ENCODE measurements at regions not wholly inside any gene's neighbourhood (a gene's known extent, or its start where the extent isn't known, plus 50 kb on each side); places are given as distances from the start of the nearest gene placed in this dataset.
"Not testable (repeated sequence)": the region's sequence is repeated elsewhere in the genome, so short reads cannot be mapped to it uniquely, and the experiment has no call there.

- H3K27ac Mint-ChIP-seq, result no peak overlapping the region
Measured at GRCh38 chr6:37766717-37767116, 52.8 kb upstream of the ZFAND3 start.

GRCh38 chr6:37765182-37765775 is 54.2 kb upstream of the ZFAND3 start:
- Mint-ChIP-seq H3K27ac (no peak overlapping the region), H3K27me3 (peaks cover 54% of the 10 kb centered on the region), H3K4me3 (no peak overlapping the region), H3K36me3 (ENCODE audit: low read depth) (peaks cover 4% of the 10 kb centered on the region), H3K4me1 (peaks cover 2% of the 10 kb centered on the region)
- ATAC-seq (no peak), DNase-seq (no peak)
- H3K9me3 ChIP-seq (ENCODE audit: control insufficient read depth, low read length, poor library complexity, severe bottlenecking), result no peaks in the 10 kb centered on the region

More at GRCh38 chr6:37766717-37767116, 52.8 kb upstream of the ZFAND3 start:
- ATAC-seq (no peak), DNase-seq (no peak)
- Mint-ChIP-seq H3K27me3 (peaks cover 44% of the 10 kb centered on the region), H3K4me3 (no peak overlapping the region), H3K36me3 (ENCODE audit: low read depth) (peaks cover 4% of the 10 kb centered on the region), H3K4me1 (no peaks in the 10 kb centered on the region)
- no peaks in the 10 kb centered on the region for H3K9me3 ChIP-seq (ENCODE audit: control insufficient read depth, low read length, poor library complexity, severe bottlenecking)

GRCh38 chr6:37763413-37763812 is 56.1 kb upstream of the ZFAND3 start:
- Mint-ChIP-seq H3K27me3 (peaks cover 48% of the 10 kb centered on the region), H3K4me3 (no peak overlapping the region), H3K4me1 (peaks cover 5% of the 10 kb centered on the region), H3K27ac (no peak overlapping the region), H3K36me3 (ENCODE audit: low read depth) (no peaks in the 10 kb centered on the region)
- ATAC-seq (no peak), DNase-seq (no peak)
- H3K9me3 ChIP-seq (ENCODE audit: control insufficient read depth, low read length, poor library complexity, severe bottlenecking), result no peaks in the 10 kb centered on the region

GRCh38 chr6:37762806-37763205 is 56.7 kb upstream of the ZFAND3 start:
- H3K27ac Mint-ChIP-seq, result no peak overlapping the region

GRCh38 chr6:37761554-37762271 is 57.8 kb upstream of the ZFAND3 start:
- peaks cover 40% of the 10 kb centered on the region for H3K27me3 Mint-ChIP-seq
- no peaks in the 10 kb centered on the region for H3K36me3 Mint-ChIP-seq (ENCODE audit: low read depth)
- H3K4me3 Mint-ChIP-seq, result no peak overlapping the region
- no peak overlapping the region for H3K27ac Mint-ChIP-seq
- DNase-seq, result no peak
- ATAC-seq, result no peak
- H3K9me3 ChIP-seq (ENCODE audit: control insufficient read depth, low read length, poor library complexity, severe bottlenecking), result no peaks in the 10 kb centered on the region
- peaks cover 5% of the 10 kb centered on the region for H3K4me1 Mint-ChIP-seq

More at GRCh38 chr6:37762806-37763205, 56.7 kb upstream of the ZFAND3 start:
- Mint-ChIP-seq H3K27me3 (peaks cover 46% of the 10 kb centered on the region), H3K4me3 (no peak overlapping the region), H3K36me3 (ENCODE audit: low read depth) (no peaks in the 10 kb centered on the region), H3K4me1 (peaks cover 5% of the 10 kb centered on the region)
- no peak for DNase-seq
- H3K9me3 ChIP-seq (ENCODE audit: control insufficient read depth, low read length, poor library complexity, severe bottlenecking), result no peaks in the 10 kb centered on the region
- no peak for ATAC-seq

- DNase-seq (no peak), ATAC-seq (no peak)
- no peak overlapping the region for H3K27ac Mint-ChIP-seq
- no peaks in the 10 kb centered on the region for H3K9me3 ChIP-seq (ENCODE audit: control insufficient read depth, low read length, poor library complexity, severe bottlenecking)
- H3K4me1 Mint-ChIP-seq, result peaks cover 5% of the 10 kb centered on the region
- no peaks in the 10 kb centered on the region for H3K36me3 Mint-ChIP-seq (ENCODE audit: low read depth)
- H3K4me3 Mint-ChIP-seq, result no peak overlapping the region
- peaks cover 42% of the 10 kb centered on the region for H3K27me3 Mint-ChIP-seq
Measured at GRCh38 chr6:37759221-37760144, 60.0 kb upstream of the ZFAND3 start.

GRCh38 chr6:37758647-37759046 is 60.9 kb upstream of the ZFAND3 start:
- H3K4me3 Mint-ChIP-seq, result no peak overlapping the region
- no peak for ATAC-seq
- H3K27me3 Mint-ChIP-seq, result peaks cover 39% of the 10 kb centered on the region
- H3K9me3 ChIP-seq (ENCODE audit: control insufficient read depth, low read length, poor library complexity, severe bottlenecking), result no peaks in the 10 kb centered on the region
- H3K36me3 Mint-ChIP-seq (ENCODE audit: low read depth), result no peaks in the 10 kb centered on the region
- H3K27ac Mint-ChIP-seq, result peak overlapping the region; percentile 14
- DNase-seq, result no peak
- peaks cover 5% of the 10 kb centered on the region for H3K4me1 Mint-ChIP-seq

GRCh38 chr6:37758234-37758633 is 60.6 kb upstream of the MDGA1 start:
- H3K4me1 Mint-ChIP-seq, result peaks cover 6% of the 10 kb centered on the region
- no peaks in the 10 kb centered on the region for H3K36me3 Mint-ChIP-seq (ENCODE audit: low read depth)
- H3K4me3 Mint-ChIP-seq, result no peak overlapping the region
- H3K9me3 ChIP-seq (ENCODE audit: control insufficient read depth, low read length, poor library complexity, severe bottlenecking), result no peaks in the 10 kb centered on the region
- peak overlapping the region; percentile 14 for H3K27ac Mint-ChIP-seq
- H3K27me3 Mint-ChIP-seq, result peaks cover 35% of the 10 kb centered on the region
- DNase-seq, result no peak
- ATAC-seq, result no peak

GRCh38 chr6:37757381-37757780 is 59.7 kb upstream of the MDGA1 start:
- no peak for DNase-seq
- H3K4me3 Mint-ChIP-seq, result no peak overlapping the region
- ATAC-seq, result no peak
- no peaks in the 10 kb centered on the region for H3K9me3 ChIP-seq (ENCODE audit: control insufficient read depth, low read length, poor library complexity, severe bottlenecking)
- H3K4me1 Mint-ChIP-seq, result peaks cover 6% of the 10 kb centered on the region
- no peak overlapping the region for H3K27ac Mint-ChIP-seq
- H3K27me3 Mint-ChIP-seq, result peaks cover 29% of the 10 kb centered on the region
- no peaks in the 10 kb centered on the region for H3K36me3 Mint-ChIP-seq (ENCODE audit: low read depth)

- H3K36me3 Mint-ChIP-seq (ENCODE audit: low read depth), result no peaks in the 10 kb centered on the region
- no peak for ATAC-seq
- H3K9me3 ChIP-seq (ENCODE audit: control insufficient read depth, low read length, poor library complexity, severe bottlenecking), result no peaks in the 10 kb centered on the region
- H3K27ac Mint-ChIP-seq, result no peak overlapping the region
- H3K4me1 Mint-ChIP-seq, result peaks cover 4% of the 10 kb centered on the region
- peaks cover 30% of the 10 kb centered on the region for H3K27me3 Mint-ChIP-seq
- no peak overlapping the region for H3K4me3 Mint-ChIP-seq
- DNase-seq, result no peak
Measured at GRCh38 chr6:37756135-37756534, 58.5 kb upstream of the MDGA1 start.

- Mint-ChIP-seq H3K36me3 (ENCODE audit: low read depth) (peaks cover 2% of the 10 kb centered on the region), H3K27ac (no peak overlapping the region), H3K4me3 (no peak overlapping the region), H3K27me3 (peaks cover 40% of the 10 kb centered on the region), H3K4me1 (peaks cover 2% of the 10 kb centered on the region)
- no peak for ATAC-seq
- no peaks in the 10 kb centered on the region for H3K9me3 ChIP-seq (ENCODE audit: control insufficient read depth, low read length, poor library complexity, severe bottlenecking)
- no peak for DNase-seq
Measured at GRCh38 chr6:37752718-37753117, 55.0 kb upstream of the MDGA1 start.

GRCh38 chr6:37749367-37749766 is 51.7 kb upstream of the MDGA1 start:
- not testable (repeated sequence) for H3K4me1 Mint-ChIP-seq; H3K9me3 ChIP-seq (ENCODE audit: control insufficient read depth, low read length, poor library complexity, severe bottlenecking); ATAC-seq; DNase-seq; H3K36me3 Mint-ChIP-seq (ENCODE audit: low read depth); H3K4me3 Mint-ChIP-seq; H3K27ac Mint-ChIP-seq
- peaks cover 37% of the 10 kb centered on the region for H3K27me3 Mint-ChIP-seq

GRCh38 chr6:37748118-37748517 is 50.4 kb upstream of the MDGA1 start:
- Mint-ChIP-seq H3K4me1 (no peaks in the 10 kb centered on the region), H3K36me3 (ENCODE audit: low read depth) (peaks cover 2% of the 10 kb centered on the region), H3K27ac (no peak overlapping the region), H3K27me3 (peaks cover 43% of the 10 kb centered on the region), H3K4me3 (no peak overlapping the region)
- no peaks in the 10 kb centered on the region for H3K9me3 ChIP-seq (ENCODE audit: control insufficient read depth, low read length, poor library complexity, severe bottlenecking)
- ATAC-seq (no peak), DNase-seq (no peak)

Measured in T-helper 17 cell (primary cell).